Small intestine (tissue), 7 donors: ENCODE measurements at regions not wholly inside any gene's neighbourhood (a gene's known extent, or its start where the extent isn't known, plus 50 kb on each side); places are given as distances from the start of the nearest gene placed in this dataset.

Experiments used
- DNase-seq, 2 donors: peaks; one replicate each; pipeline versions ENCODE4 v3.0.0 to v3.0.0-alpha.2; 2013
- FAIRE-seq: peaks from 2 replicates; lab custom pipeline; 2012; peaks lifted over from hg19 to GRCh38; lab: Jason Lieb, UNC
- H3K27ac ChIP-seq, 3 donors: one replicate each; pipeline ENCODE4 v1.5.1; 2013; ENCODE audit warnings: low read length in 2 of 3, mild to moderate bottlenecking in 2 of 3, control low read depth in 1 of 3, inconsistent platforms in 1 of 3, low read depth in 1 of 3, moderate library complexity in 1 of 3
- H3K27me3 ChIP-seq, 3 donors: one replicate each; pipeline ENCODE4 v1.6.1; 2013; ENCODE audit warnings: low read length in 3 of 3, inconsistent platforms in 1 of 3; ENCODE audit not compliant: control insufficient read depth in 3 of 3, insufficient read depth in 3 of 3
- H3K36me3 ChIP-seq, 3 donors: one replicate each; pipeline ENCODE4 v1.6.1; 2013; ENCODE audit warnings: low read length in 3 of 3, inconsistent platforms in 1 of 3, low read depth in 1 of 3, mild to moderate bottlenecking in 1 of 3, moderate library complexity in 1 of 3; ENCODE audit not compliant: control insufficient read depth in 3 of 3, insufficient read depth in 2 of 3
- H3K4me1 ChIP-seq, 3 donors: one replicate each; pipeline ENCODE4 v1.6.1; 2013; ENCODE audit warnings: low read length in 2 of 3, inconsistent platforms in 1 of 3, low read depth in 1 of 3, mild to moderate bottlenecking in 1 of 3, moderate library complexity in 1 of 3; ENCODE audit not compliant: control insufficient read depth in 3 of 3, insufficient read depth in 2 of 3
- H3K4me3 ChIP-seq, 3 donors: one replicate each; pipeline ENCODE4 v1.5.1; 2013; ENCODE audit warnings: low read length in 3 of 3, control low read depth in 1 of 3, inconsistent platforms in 1 of 3, low read depth in 1 of 3, mild to moderate bottlenecking in 1 of 3, moderate library complexity in 1 of 3
- H3K9me3 ChIP-seq, 2 donors: one replicate each; pipeline ENCODE4 v1.6.1; 2013; ENCODE audit warnings: low read depth in 1 of 2, low read length in 1 of 2; ENCODE audit not compliant: control insufficient read depth in 2 of 2, insufficient read depth in 1 of 2
- WGBS, 3 donors: extraction: QIAGEN DNeasy Blood & Tissue Kit; methylation state at CpG; one replicate each; pipeline ENCODE4 v1.1.7; 2013; 5-methylcytosine and 5-hydroxymethylcytosine counted together
- donor health status: healthy with polysubstance abuse.
- donor health status: control.
- donor health status: control.
- donor health status: Bipolar disorder and iron deficiency.
- donor health status: healthy.

- H3K4me1 ChIP-seq = no peaks in the 10 kb centered on the region
- no peak overlapping the region for H3K4me3 ChIP-seq
- no peaks in the 10 kb centered on the region for H3K36me3 ChIP-seq
- H3K27me3 ChIP-seq = no peaks in the 10 kb centered on the region
- 7 to 38% (median 20%) methylated on average over 3 of the region's 3 CpGs for WGBS, 3 donors
- no peaks in the 10 kb centered on the region for H3K9me3 ChIP-seq
- no peak overlapping the region for H3K27ac ChIP-seq
- DNase-seq (no peak), FAIRE-seq (no peak)
Measured at GRCh38 chr5:21649969-21650368, 1203.2 kb downstream of the CDH12 start.

GRCh38 chr5:21646469-21646868, 1206.7 kb downstream of the CDH12 start:
- FAIRE-seq (no peak), DNase-seq (no peak)
- Histone ChIP-seq H3K27me3 (no peaks in the 10 kb centered on the region), H3K4me3 (no peak overlapping the region), H3K4me1 (no peaks in the 10 kb centered on the region), H3K36me3 (no peaks in the 10 kb centered on the region), H3K27ac (no peak overlapping the region), H3K9me3 (no peaks in the 10 kb centered on the region)
- WGBS, 3 donors = 69 to 86% (median 85%) methylated on average over 2 of the region's 2 CpGs

GRCh38 chr5:21644032-21644431, 1209.1 kb downstream of the CDH12 start:
- no peaks in the 10 kb centered on the region for H3K27me3 ChIP-seq
- no peaks in the 10 kb centered on the region for H3K9me3 ChIP-seq
- H3K4me1 ChIP-seq = no peaks in the 10 kb centered on the region
- no peaks in the 10 kb centered on the region for H3K36me3 ChIP-seq
- 47 to 80% (median 67%) methylated on average over 3 of the region's 3 CpGs for WGBS, 3 donors
- DNase-seq (no peak), FAIRE-seq (no peak)
- H3K27ac ChIP-seq = no peak overlapping the region
- no peak overlapping the region for H3K4me3 ChIP-seq

- no peaks in the 10 kb centered on the region for H3K4me1 ChIP-seq
- DNase-seq (no peak), FAIRE-seq (no peak)
- no peaks in the 10 kb centered on the region for H3K27me3 ChIP-seq
- no peak overlapping the region for H3K4me3 ChIP-seq
- no peak overlapping the region for H3K27ac ChIP-seq
- H3K36me3 ChIP-seq = no peaks in the 10 kb centered on the region
- WGBS, 3 donors = 67 to 89% (median 75%) methylated on average over 1 of the region's 1 CpG
- H3K9me3 ChIP-seq = no peaks in the 10 kb centered on the region
Measured at GRCh38 chr5:21642312-21642711, 1210.8 kb downstream of the CDH12 start.

GRCh38 chr5:21623831-21624230, 1229.3 kb downstream of the CDH12 start:
- Histone ChIP-seq H3K4me1 (no peaks in the 10 kb centered on the region), H3K9me3 (peaks cover 0 to 6% of the 10 kb centered on the region in 2 donors), H3K4me3 (no peak overlapping the region), H3K36me3 (no peaks in the 10 kb centered on the region), H3K27me3 (no peaks in the 10 kb centered on the region), H3K27ac (no peak overlapping the region)
- WGBS, 3 donors = 90 to 94% (median 91%) methylated on average over 2 of the region's 2 CpGs
- DNase-seq (no peak), FAIRE-seq (no peak)

- no peaks in the 10 kb centered on the region for H3K36me3 ChIP-seq
- no peak overlapping the region for H3K4me3 ChIP-seq
- WGBS, 3 donors = 90 to 94% (median 92%) methylated on average over 16 of the region's 16 CpGs
- H3K27ac ChIP-seq = no peak overlapping the region
- H3K27me3 ChIP-seq = no peaks in the 10 kb centered on the region
- H3K4me1 ChIP-seq = no peaks in the 10 kb centered on the region
- H3K9me3 ChIP-seq = no peaks in the 10 kb centered on the region
- no peak for DNase-seq
- no peak for FAIRE-seq
Measured at GRCh38 chr5:21615195-21615765, 1237.9 kb downstream of the CDH12 start.

- Histone ChIP-seq H3K27ac (no peak overlapping the region), H3K4me1 (no peaks in the 10 kb centered on the region), H3K4me3 (no peak overlapping the region), H3K9me3 (no peaks in the 10 kb centered on the region), H3K27me3 (no peaks in the 10 kb centered on the region), H3K36me3 (no peaks in the 10 kb centered on the region)
- 73 to 75% (median 73%) methylated on average over 5 of the region's 5 CpGs for WGBS, 3 donors
- DNase-seq = no peak
- no peak for FAIRE-seq
Measured at GRCh38 chr5:21613971-21614488, 1239.1 kb downstream of the CDH12 start.

GRCh38 chr5:21603796-21604195, 1249.3 kb downstream of the CDH12 start:
- FAIRE-seq = no peak
- Histone ChIP-seq H3K36me3 (no peaks in the 10 kb centered on the region), H3K27ac (no peak overlapping the region), H3K4me3 (no peak overlapping the region), H3K9me3 (no peaks in the 10 kb centered on the region), H3K27me3 (no peaks in the 10 kb centered on the region), H3K4me1 (no peaks in the 10 kb centered on the region)
- whole genome bisulfite sequencing, 3 donors = 50 to 63% (median 57%) methylated on average over 2 of the region's 2 CpGs
- DNase-seq = no peak

GRCh38 chr5:21594566-21594965, 1258.6 kb downstream of the CDH12 start:
- no peaks in the 10 kb centered on the region for H3K4me1 ChIP-seq
- no peak for FAIRE-seq
- H3K27ac ChIP-seq = no peak overlapping the region
- no peak overlapping the region for H3K4me3 ChIP-seq
- H3K27me3 ChIP-seq = no peaks in the 10 kb centered on the region
- DNase-seq = no peak
- no peaks in the 10 kb centered on the region for H3K36me3 ChIP-seq
- H3K9me3 ChIP-seq = peaks cover 0 to 9% of the 10 kb centered on the region in 2 donors
- 90 to 93% (median 91%) methylated on average over 2 of the region's 2 CpGs for WGBS, 3 donors
